ENCODE measurements at regions not wholly inside any gene's neighbourhood (a gene's known extent, or its start where the extent isn't known, plus 50 kb on each side); places are given as distances from the start of the nearest gene placed in this dataset.

GRCh38 chr3:5769825-5770224 lies 582.3 kb downstream of the EDEM1 start:
- TF ChIP-seq CTCF (IDR thresholded peaks at IDR 0.05; ENCODE audit: extremely low read depth in 1 of 2, insufficient read depth in 1 of 2, low read depth in 1 of 2, low read length in 2 of 2) = no peak
- no peak for TF ChIP-seq POLR2AphosphoS5 (IDR thresholded peaks at IDR 0.05; ENCODE audit: insufficient read depth, low read depth, low read length)
- TF ChIP-seq POLR2A (IDR thresholded peaks at IDR 0.05; ENCODE audit: low read depth, low read length) = no peak
- no peak for TF ChIP-seq MAX (IDR thresholded peaks at IDR 0.05; ENCODE audit: insufficient read depth, insufficient read length)
- TF ChIP-seq EZH2 (IDR thresholded peaks at IDR 0.05; ENCODE audit: borderline replicate concordance, low read depth, low read length, severe bottlenecking) = no peak
- TF ChIP-seq JUN (IDR thresholded peaks at IDR 0.05; ENCODE audit: borderline replicate concordance, insufficient read depth, insufficient read length, low read depth) = no peak
- TF ChIP-seq MYC (IDR thresholded peaks at IDR 0.05; ENCODE audit: low read depth, low read length) = no peak
- no peak for TF ChIP-seq GATA2 (IDR thresholded peaks at IDR 0.05; ENCODE audit: insufficient read depth, insufficient read length, low read depth, low read length)

All from endothelial cell of umbilical vein (primary cell).